ENCODE measurements at regions not wholly inside any gene's neighbourhood (a gene's known extent, or its start where the extent isn't known, plus 50 kb on each side); places are given as distances from the start of the nearest gene placed in this dataset.

- no peaks in the 10 kb centered on the region for H3K36me3 ChIP-seq
- DNase-seq (ENCODE audit: low spot score): no peak
- no peak overlapping the region for H3K4me3 ChIP-seq
- no peak for TF ChIP-seq CTCF (IDR thresholded peaks at IDR 0.05)
- H3K27me3 ChIP-seq: no peaks in the 10 kb centered on the region
- no peak overlapping the region for H3K27ac ChIP-seq
- no peaks in the 10 kb centered on the region for H3K4me1 ChIP-seq
- H3K9me3 ChIP-seq: no peaks in the 10 kb centered on the region
Measured at GRCh38 chr12:90129366-90130030, 420.9 kb upstream of the ATP2B1 start.

- Histone ChIP-seq H3K36me3 (no peaks in the 10 kb centered on the region), H3K4me1 (no peaks in the 10 kb centered on the region), H3K27ac (no peak overlapping the region), H3K4me3 (no peak overlapping the region), H3K9me3 (no peaks in the 10 kb centered on the region), H3K27me3 (no peaks in the 10 kb centered on the region)
- TF ChIP-seq CTCF (IDR thresholded peaks at IDR 0.05): no peak
- DNase-seq (ENCODE audit: low spot score): no peak
Measured at GRCh38 chr12:90128526-90128925, 419.9 kb upstream of the ATP2B1 start.

DNA sequence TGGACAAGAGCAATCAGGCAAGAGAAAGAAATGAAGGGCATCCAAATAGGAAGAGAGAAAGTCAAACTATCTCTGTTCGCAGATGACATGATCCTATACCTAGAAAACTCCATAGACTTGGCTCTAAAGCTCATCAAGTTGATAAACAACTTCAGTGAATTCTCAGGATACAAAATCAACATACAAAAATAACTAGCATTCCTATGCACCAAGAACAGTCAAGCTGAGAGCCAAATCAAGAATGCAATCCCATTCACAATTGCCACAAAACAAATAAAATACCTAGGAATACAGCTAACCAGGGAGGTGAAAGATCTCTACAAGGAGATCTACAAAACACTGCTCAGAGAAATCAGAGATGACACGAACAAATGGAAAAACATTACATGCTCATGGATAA lies 417.5 kb upstream of the ATP2B1 start:
- Histone ChIP-seq H3K9me3 (peaks cover 0 to 5% of the 10 kb centered on the region in 2 donors), H3K27me3 (no peaks in the 10 kb centered on the region), H3K4me3 (no peak overlapping the region), H3K27ac (no peak overlapping the region), H3K4me1 (no peaks in the 10 kb centered on the region), H3K36me3 (no peaks in the 10 kb centered on the region)
- TF ChIP-seq CTCF (IDR thresholded peaks at IDR 0.05): no peak
- no peak for DNase-seq (ENCODE audit: low spot score)

GRCh38 chr12:90124914-90125313 lies 416.3 kb upstream of the ATP2B1 start:
- Histone ChIP-seq H3K27ac (no peak overlapping the region), H3K4me3 (no peak overlapping the region)
- no peak for TF ChIP-seq CTCF (IDR thresholded peaks at IDR 0.05)

GRCh38 chr12:90124289-90124688 lies 415.7 kb upstream of the ATP2B1 start:
- H3K4me3 ChIP-seq: no peak overlapping the region
- H3K27ac ChIP-seq: no peak overlapping the region
- DNase-seq (ENCODE audit: low spot score): no peak
- no peak for TF ChIP-seq CTCF (IDR thresholded peaks at IDR 0.05)
- H3K4me1 ChIP-seq: no peaks in the 10 kb centered on the region
- H3K9me3 ChIP-seq: peaks cover 0 to 24% of the 10 kb centered on the region in 2 donors
- no peaks in the 10 kb centered on the region for H3K36me3 ChIP-seq
- H3K27me3 ChIP-seq: no peaks in the 10 kb centered on the region

More at GRCh38 chr12:90124914-90125313, 416.3 kb upstream of the ATP2B1 start:
- Histone ChIP-seq H3K4me1 (no peaks in the 10 kb centered on the region), H3K36me3 (no peaks in the 10 kb centered on the region), H3K9me3 (peaks cover 0 to 17% of the 10 kb centered on the region in 2 donors), H3K27me3 (no peaks in the 10 kb centered on the region)
- DNase-seq (ENCODE audit: low spot score): no peak

DNA sequence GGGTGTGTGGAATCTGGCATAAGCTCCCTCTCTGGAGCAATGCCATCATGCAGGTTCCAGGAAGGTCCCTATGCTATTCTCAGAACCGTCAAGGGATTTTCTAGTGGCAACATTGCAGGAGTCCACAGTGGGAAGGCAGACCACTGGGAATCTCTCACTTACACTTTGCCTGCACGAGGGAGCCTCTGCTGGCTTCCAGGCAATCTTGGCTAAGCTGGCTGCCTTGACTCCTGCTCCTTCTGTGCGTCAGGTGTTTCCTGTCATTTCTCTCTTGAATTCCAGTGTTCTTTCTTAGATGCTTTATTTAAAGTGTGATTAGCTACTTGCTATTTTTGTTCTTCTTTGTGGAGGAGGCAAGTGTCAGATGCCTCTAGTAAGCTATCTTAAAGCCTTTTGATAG lies 414.0 kb upstream of the ATP2B1 start:
- Histone ChIP-seq H3K27ac (no peak overlapping the region), H3K36me3 (no peaks in the 10 kb centered on the region), H3K4me1 (no peaks in the 10 kb centered on the region), H3K4me3 (no peak overlapping the region), H3K9me3 (peaks cover 0 to 27% of the 10 kb centered on the region in 2 donors), H3K27me3 (no peaks in the 10 kb centered on the region)
- TF ChIP-seq CTCF (IDR thresholded peaks at IDR 0.05): no peak
- no peak for DNase-seq (ENCODE audit: low spot score)

Data from right atrium auricular region (tissue), 2 donors.